ENCODE measurements at regions not wholly inside any gene's neighbourhood (a gene's known extent, or its start where the extent isn't known, plus 50 kb on each side); places are given as distances from the start of the nearest gene placed in this dataset.
"Not testable (repeated sequence)": the region's sequence is repeated elsewhere in the genome, so short reads cannot be mapped to it uniquely, and the experiment has no call there.

DNA sequence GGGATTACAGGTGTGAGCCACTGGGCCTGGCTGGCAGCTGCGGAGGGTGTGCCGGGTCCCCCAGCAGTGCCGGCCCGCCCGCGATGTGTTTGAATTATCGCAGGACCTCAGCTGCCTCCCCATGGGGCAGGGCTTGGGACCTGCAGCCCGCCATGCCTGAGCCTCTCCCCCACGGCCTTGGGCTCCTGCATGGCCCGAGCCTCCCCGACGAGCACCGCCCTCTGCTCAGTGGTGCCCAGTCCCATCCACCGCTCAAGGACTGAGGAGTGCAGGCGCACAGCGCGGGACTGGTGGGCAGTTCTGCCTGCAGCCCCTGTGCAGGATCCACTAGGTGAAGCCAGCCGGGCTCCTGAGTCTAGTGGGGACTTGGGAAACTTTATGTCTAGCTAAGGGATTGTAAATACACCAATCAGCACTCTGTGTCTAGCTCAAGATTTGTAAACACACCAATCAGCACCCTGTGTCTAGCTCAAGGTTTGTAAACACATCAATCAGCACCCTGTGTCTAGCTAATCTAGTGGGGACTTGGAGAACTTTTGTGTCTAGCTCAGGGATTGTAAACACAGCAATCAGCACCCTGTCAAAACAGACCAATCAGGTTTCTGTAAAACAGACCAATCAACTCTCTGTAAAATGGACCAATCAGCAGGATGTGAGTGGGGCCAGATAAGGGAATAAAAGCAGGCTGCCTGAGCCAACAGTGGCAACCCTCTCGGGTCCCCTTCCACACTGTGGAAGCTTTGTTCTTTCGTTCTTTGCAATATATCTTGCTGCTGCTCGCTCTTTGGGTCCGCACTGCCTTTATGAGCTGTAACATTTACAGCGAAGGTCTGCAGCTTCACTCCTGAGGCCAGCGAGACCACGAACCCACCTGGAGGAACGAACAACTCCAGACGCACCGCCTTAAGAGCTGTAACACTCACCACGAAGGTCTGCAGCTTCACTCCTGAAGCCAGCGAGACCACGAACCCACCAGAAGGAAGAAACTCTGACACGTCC is 287.8 kb downstream of the ALG10 start:
- in situ Hi-C loops (cut with HindIII; ENCODE audit: low pct_unique_long_range_greater_than_20kb, low sequenced_read_pairs), result not testable (repeated sequence)
- peak; percentile 24 for DNase-seq (ENCODE audit: low read depth, low spot score)

GRCh38 chr12:34311337-34311736 is 289.0 kb downstream of the ALG10 start:
- no peak for DNase-seq (ENCODE audit: low read depth, low spot score)
- in situ Hi-C loops (cut with HindIII; ENCODE audit: low pct_unique_long_range_greater_than_20kb, low sequenced_read_pairs), result no loop called here

DNA sequence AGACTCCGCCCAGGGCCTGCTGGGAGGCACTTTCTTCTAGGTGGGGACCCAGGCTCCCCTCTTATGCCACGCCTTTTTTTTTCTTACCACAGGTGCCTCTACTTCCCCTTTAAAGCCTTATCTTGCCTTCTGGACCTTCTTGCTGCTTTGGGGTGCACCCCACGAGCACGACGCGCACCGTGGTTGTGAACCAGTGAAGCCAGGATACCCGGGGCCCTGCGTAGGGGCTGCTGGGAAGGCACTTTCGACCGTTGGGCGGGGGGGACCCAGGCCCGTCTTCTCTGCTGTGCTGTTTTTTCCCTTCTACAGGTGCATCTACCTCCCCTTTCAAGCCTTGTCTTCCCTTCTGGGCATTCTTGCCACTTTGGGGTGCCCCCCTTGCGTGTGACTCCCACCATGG is 305.4 kb downstream of the ALG10 start:
- in situ Hi-C loops (cut with HindIII; ENCODE audit: low pct_unique_long_range_greater_than_20kb, low sequenced_read_pairs), result no loop called here

GRCh38 chr12:34333337-34333736 is 311.0 kb downstream of the ALG10 start:
- in situ Hi-C loops (cut with HindIII; ENCODE audit: low pct_unique_long_range_greater_than_20kb, low sequenced_read_pairs), result no loop called here

More for the DNA sequence above, 305.4 kb downstream of the ALG10 start:
- no peak for DNase-seq (ENCODE audit: low read depth, low spot score)

DNA sequence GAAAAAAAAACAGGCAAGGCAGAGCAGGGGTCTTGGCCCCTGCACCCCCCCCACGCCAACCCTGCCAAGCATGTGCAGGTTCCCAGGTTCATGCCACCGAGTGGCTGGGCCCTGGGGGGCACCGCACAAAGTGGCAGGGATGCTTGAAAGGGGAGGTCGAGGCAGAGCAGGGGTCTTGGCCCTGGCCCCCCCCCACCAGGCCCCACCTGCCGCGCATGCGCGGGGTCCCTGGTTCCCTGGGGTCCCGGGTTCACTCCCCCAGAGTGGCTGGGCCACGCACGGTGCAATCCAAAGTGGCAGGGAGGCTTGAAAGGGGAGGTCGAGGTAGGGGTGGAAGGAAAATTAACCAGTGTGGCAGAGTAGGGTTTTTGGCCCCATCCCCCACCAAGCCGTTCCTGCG is 312.2 kb downstream of the ALG10 start:
- in situ Hi-C loops (cut with HindIII; ENCODE audit: low pct_unique_long_range_greater_than_20kb, low sequenced_read_pairs), result no loop called here
- DNase-seq (ENCODE audit: low read depth, low spot score), result no peak

More at GRCh38 chr12:34333337-34333736, 311.0 kb downstream of the ALG10 start:
- no peak for DNase-seq (ENCODE audit: low read depth, low spot score)

DNA sequence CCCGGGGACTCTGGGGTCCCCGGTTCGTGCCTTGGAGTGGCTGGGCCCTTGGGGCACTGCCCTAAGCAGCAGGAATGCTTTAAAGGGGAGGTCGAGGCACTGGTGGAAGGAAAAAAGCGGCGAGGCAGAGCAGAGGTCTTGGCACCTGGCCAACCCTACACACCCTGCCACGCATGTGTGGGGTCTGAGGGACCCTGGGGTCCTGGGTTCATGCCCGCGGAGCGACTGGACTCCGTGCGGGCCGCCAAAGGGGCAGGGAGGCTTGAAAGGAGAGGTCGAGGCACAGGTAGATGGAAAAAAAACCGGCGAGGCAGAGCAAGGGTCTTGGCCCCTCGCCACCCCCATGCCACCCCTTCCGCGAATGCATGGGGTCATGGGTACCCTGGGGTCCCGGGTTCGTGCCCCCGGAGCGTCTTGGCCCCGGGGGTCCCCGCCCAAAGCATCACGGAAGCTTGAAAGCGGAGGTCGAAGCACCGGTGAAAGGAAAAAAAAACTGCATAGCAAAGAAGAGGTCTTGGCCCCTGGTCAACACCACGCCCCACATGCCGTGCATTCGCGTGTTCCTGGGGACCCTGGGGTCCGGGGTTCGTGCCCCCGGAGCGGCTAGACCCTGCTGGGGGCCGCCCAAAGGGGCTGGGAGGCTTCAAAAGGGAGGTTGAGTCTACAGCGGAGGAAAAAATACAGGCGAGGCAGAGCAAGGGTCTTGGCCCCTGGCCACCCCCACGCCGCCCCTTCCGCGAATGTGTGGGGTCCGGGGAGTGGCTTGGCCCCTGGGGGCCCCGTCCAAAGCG is 312.9 kb downstream of the ALG10 start:
- in situ Hi-C loops (cut with HindIII; ENCODE audit: low pct_unique_long_range_greater_than_20kb, low sequenced_read_pairs), result no loop called here
- DNase-seq (ENCODE audit: low read depth, low spot score), result no peak

DNA sequence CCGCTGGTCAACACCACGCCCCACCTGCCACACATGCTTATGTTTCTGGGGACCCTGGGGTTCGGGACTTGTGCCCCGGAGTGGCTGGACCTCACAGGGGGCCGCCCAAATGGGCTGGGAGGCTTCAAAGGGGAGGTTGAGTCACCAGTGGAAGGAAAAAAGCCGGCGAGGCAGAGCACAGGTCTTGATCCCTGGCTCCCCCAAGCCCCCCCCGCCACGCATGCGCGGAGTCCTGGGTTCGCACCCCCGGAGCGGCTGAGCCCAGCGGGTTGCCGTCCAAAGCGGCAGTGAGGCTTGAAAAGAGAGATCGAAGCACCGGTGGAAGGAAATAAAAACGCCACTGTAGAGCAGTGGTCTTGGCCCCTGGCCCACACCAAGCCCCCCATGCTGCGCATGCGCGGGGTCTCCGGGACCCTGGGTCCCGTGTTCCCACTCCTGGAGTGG is 313.5 kb downstream of the ALG10 start:
- in situ Hi-C loops (cut with HindIII; ENCODE audit: low pct_unique_long_range_greater_than_20kb, low sequenced_read_pairs), result no loop called here
- peak; percentile 58 for DNase-seq (ENCODE audit: low read depth, low spot score)

DNA sequence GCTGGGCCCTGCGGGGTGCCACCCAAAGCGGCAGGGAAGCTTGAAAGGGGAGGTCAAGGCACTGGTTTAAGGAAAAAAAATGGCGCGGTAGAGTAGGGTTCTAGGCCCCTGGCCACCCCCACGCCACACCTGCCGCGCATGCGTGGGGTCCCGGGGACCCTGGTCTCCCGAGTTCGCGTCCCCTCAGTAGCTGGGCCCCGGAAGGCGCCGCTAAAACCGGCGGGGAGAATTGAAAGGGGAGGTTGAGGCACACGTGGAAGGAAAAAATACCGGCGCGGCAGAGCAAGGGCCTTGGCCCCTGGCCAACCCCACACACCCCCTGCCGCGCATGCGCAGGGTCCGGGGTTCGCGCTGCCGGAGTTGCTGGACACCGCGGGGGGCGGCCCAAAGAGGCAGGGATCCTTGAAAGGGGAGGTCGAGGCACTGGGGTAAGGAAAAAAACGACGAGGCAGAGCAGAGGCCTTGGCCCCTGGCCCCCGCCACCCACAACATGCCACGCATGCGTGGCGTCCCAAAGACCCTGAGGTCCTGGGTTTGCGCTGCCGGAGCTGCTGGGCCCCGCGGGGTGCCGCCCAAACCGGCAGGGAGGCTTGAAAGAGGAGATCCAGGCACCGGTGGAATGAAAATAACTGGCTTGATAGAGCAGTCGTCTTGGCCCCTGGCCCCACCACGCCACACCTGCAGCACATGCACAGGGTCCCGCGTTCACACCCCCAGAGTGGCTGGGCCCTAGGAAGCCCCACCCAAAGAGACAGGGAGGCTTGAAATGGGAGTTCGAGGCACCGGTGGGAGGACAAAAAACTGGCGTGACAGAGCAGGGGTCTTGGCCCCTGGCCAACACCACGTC is 314.5 kb downstream of the ALG10 start:
- peak; percentile 25 for DNase-seq (ENCODE audit: low read depth, low spot score)

DNA sequence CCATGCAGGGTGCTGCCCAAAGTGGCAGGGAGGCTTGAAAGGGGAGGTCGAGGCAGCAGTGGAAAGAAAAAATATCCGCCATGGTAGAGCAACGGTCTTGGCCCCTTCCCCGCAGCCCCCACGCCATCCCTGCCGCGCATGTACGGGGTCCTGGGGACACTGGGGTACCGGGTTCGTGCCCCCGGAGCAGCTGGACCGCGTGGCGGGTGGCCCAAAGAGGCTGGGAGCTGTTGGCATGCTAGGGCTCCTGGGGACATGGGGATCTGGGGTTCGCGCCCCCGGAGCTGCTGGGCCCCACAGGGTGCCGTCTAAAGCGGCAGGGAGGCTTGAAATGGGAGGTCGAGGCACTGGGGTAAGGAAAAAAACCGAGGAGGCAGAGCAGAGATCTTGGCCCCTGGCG is 316.5 kb downstream of the ALG10 start:
- DNase-seq (ENCODE audit: low read depth, low spot score), result no peak

More for the DNA sequence above, 314.5 kb downstream of the ALG10 start:
- in situ Hi-C loops (cut with HindIII; ENCODE audit: low pct_unique_long_range_greater_than_20kb, low sequenced_read_pairs), result no loop called here

DNA sequence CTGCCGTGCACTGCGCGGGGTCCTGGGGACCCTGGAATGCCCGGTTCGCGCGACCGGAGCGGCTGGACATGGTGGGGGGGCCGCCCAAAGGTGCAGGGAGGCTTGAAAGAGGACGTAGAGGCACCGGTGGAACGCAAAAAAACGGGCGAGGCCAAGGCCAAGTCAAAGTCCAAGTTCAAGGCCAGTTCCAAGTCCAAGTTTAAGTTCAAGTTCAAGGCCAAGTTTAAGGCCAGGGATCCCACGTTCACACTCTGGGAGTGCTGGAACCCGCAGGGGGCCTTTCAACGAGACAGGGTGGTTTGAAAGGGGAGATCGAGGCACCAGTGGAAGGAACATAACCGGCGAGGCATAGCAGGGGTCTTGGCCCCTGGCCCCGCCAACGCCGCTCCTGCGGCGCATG is 317.6 kb downstream of the ALG10 start:
- DNase-seq (ENCODE audit: low read depth, low spot score), result no peak

More for the DNA sequence above, 316.5 kb downstream of the ALG10 start:
- in situ Hi-C loops (cut with HindIII; ENCODE audit: low pct_unique_long_range_greater_than_20kb, low sequenced_read_pairs), result no loop called here

DNA sequence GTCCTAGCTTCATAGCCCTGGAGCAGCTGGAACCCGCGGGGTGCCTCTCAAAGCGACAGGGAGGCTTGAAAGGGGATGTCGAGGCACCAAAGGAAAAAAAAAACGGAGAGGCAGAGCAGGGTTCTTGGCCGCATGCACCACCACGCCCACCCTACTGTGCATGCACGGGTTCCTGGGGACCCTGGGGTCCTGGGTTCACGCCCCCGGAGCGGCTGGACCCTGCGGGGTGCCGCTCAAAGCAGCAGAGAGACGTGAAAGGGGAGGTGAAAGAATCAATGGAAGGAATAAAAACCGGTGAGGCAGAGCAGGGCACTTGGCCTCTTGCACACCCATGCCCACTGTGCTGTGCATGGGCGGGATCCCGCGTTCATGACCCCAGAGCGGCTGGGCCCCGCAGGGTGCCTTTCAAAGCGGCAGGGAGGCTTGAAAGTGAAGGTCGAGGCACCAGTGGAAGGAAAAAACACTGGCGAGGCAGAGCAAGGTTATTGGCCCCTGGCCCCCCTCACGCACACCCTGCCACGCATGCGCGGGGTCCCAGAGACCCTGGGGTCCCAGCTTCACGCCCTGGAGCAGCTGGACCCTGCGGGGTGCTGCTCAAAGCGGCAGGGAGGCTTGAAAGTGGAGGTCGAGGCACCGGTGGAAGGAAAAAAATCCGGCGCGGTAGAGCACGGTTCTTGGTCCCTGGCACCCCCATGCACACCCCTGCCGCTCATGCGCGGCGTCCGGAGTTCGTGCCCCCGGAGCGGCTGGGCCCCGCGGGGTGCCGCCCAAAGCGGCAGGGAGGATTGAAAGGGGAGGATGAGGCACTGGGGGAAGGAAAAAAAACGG is 318.5 kb downstream of the ALG10 start:
- in situ Hi-C loops (cut with HindIII; ENCODE audit: low pct_unique_long_range_greater_than_20kb, low sequenced_read_pairs), result no loop called here
- DNase-seq (ENCODE audit: low read depth, low spot score), result no peak

More for the DNA sequence above, 317.6 kb downstream of the ALG10 start:
- in situ Hi-C loops (cut with HindIII; ENCODE audit: low pct_unique_long_range_greater_than_20kb, low sequenced_read_pairs), result no loop called here

DNA sequence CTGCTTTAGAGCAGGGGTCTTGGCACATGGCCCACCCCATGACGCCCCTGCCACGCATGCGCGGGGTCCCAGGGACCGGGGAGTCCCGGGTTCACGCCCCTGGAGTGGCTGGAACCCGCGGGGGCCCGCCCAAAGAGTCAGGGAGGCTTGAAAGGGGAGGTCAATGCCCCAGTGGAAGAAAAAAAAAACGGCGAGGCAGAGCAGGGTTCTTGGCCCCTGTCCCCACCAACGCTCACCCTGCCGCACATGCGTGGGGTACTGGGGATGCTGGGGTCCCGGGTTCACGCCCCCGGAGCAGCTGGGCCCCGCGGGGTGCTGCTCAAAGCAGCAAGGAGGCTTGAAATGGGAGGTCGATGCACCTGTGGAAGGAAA is 319.1 kb downstream of the ALG10 start:
- in situ Hi-C loops (cut with HindIII; ENCODE audit: low pct_unique_long_range_greater_than_20kb, low sequenced_read_pairs), result no loop called here
- no peak for DNase-seq (ENCODE audit: low read depth, low spot score)

GRCh38 chr12:34342048-34342447 is 319.8 kb downstream of the ALG10 start:
- in situ Hi-C loops (cut with HindIII; ENCODE audit: low pct_unique_long_range_greater_than_20kb, low sequenced_read_pairs), result no loop called here
- DNase-seq (ENCODE audit: low read depth, low spot score), result no peak

DNA sequence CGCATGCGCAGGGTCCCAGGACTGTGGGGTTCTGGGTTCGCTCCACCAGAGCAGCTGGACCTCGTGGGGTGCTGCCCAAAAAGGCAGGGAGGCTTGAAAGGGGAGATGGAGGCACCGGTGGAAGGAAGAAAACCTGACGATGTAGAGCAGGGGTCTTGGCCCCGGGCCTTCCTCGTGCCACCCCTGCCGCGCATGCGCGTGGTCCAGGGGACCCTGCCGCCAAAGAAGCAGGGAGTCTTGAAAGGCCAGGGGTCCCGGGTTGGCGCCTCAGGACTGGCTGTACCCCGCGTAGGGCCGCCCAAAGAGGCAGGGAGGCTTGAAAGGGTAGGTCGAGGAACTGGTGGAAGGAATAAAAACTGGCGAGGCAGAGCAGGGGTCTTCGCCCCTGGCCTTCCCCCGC is 321.0 kb downstream of the ALG10 start:
- DNase-seq (ENCODE audit: low read depth, low spot score), result no peak
- in situ Hi-C loops (cut with HindIII; ENCODE audit: low pct_unique_long_range_greater_than_20kb, low sequenced_read_pairs), result no loop called here

GRCh38 chr12:34343766-34344165 is 321.5 kb downstream of the ALG10 start:
- DNase-seq (ENCODE audit: low read depth, low spot score), result no peak
- in situ Hi-C loops (cut with HindIII; ENCODE audit: low pct_unique_long_range_greater_than_20kb, low sequenced_read_pairs), result no loop called here

GRCh38 chr12:34344851-34345522 is 322.7 kb downstream of the ALG10 start:
- no peak for DNase-seq (ENCODE audit: low read depth, low spot score)
- in situ Hi-C loops (cut with HindIII; ENCODE audit: low pct_unique_long_range_greater_than_20kb, low sequenced_read_pairs), result no loop called here

Measured in SK-MEL-5 (cell line).